ENCODE measurements at regions not wholly inside any gene's neighbourhood (a gene's known extent, or its start where the extent isn't known, plus 50 kb on each side); places are given as distances from the start of the nearest gene placed in this dataset.

- FAIRE-seq, result no peak
Measured at GRCh38 chr17:79233916-79234551, 159.4 kb downstream of the ENGASE start.

- FAIRE-seq, result no peak
Measured at GRCh38 chr17:79232957-79233356, 158.3 kb downstream of the ENGASE start.

GRCh38 chr17:79231766-79232287 is 157.2 kb downstream of the ENGASE start:
- FAIRE-seq, result no peak

DNA sequence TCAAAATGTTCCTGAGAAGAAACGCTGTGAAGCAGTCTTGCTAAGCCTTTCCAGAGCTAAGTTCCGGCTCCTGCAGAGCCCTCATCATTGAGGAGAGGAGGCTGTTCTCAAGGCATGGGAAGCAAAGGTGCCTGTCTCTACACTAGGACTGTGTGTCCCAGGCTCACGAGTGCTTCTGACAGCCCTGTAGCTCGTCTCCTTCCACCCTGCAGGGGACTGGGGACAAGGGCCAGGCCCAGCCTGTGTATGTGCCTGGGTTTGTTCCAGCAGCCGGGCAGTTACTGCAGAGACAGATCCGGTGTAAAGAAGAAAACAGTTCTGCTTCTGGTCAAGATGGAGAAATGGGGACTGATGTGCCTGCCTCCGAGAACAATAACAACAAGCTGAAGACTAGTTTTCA is 156.0 kb downstream of the ENGASE start:
- no peak for FAIRE-seq

DNA sequence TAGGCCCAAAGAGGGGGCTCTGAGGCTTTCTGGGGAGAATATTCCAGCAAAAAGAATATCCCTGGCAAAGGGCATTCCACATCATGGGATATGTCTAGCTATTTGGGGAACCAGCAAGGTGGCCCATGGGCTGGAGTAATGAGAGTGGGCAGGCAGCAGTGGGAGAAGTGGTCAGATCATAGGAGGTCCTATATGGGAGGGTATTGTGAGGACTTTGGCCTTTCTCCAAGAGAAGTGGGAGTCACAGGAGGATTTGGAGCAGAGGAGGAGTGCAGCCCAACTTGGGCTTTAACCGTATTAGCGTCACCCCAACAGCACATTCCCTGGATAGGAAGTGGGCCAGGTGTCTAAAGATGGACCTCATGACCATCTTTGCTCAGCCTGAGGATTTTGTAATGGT is 151.4 kb downstream of the ENGASE start:
- no peak for FAIRE-seq

DNA sequence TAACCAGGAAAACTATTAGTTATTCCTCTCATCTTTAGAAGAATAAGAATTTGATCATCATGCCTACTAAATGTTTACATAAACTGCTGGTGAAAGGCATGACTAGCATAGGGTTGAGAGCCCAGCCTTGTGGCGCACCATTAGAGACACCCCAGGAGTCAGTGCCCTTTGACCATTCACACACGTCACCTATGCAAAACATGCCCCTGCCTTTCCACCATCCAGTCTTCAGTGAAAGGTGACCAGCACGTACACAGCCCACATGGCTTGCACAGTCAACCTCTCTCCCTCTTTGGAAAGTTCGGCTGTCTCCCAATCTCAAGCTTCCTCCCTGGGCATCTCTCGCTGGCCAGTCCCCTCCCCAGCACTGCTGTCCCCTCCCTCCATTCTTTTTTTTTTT is 150.3 kb downstream of the ENGASE start:
- FAIRE-seq, result no peak

- no peak for FAIRE-seq
Measured at GRCh38 chr17:79224476-79224875, 149.9 kb downstream of the ENGASE start.

GRCh38 chr17:79223953-79224352 is 149.3 kb downstream of the ENGASE start:
- FAIRE-seq, result no peak

DNA sequence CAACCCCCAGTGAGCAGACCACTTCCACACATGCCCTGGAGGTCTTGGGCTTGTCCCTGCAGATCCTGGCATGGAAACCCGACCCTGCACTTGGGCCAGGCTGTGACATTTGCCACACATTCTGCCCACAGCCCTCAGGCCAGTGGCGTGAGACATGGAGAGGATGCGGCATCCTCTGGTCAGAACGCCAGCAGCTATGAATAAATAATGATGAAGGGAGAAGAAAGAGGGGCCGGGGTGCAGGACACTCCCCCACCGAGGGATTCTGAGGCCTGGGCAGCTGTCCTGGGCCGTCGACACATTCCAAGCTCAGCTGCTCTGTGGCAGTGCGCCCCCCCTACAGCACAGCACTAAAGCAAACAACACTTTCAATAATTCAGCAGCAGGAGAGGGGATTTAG is 148.8 kb downstream of the ENGASE start:
- FAIRE-seq, result no peak

- no peak for FAIRE-seq
Measured at GRCh38 chr17:79221597-79221996, 147.0 kb downstream of the ENGASE start.

GRCh38 chr17:79220713-79221291 is 146.2 kb downstream of the ENGASE start:
- FAIRE-seq, result no peak

- no peak for FAIRE-seq
Measured at GRCh38 chr17:79220201-79220712, 145.6 kb downstream of the ENGASE start.

DNA sequence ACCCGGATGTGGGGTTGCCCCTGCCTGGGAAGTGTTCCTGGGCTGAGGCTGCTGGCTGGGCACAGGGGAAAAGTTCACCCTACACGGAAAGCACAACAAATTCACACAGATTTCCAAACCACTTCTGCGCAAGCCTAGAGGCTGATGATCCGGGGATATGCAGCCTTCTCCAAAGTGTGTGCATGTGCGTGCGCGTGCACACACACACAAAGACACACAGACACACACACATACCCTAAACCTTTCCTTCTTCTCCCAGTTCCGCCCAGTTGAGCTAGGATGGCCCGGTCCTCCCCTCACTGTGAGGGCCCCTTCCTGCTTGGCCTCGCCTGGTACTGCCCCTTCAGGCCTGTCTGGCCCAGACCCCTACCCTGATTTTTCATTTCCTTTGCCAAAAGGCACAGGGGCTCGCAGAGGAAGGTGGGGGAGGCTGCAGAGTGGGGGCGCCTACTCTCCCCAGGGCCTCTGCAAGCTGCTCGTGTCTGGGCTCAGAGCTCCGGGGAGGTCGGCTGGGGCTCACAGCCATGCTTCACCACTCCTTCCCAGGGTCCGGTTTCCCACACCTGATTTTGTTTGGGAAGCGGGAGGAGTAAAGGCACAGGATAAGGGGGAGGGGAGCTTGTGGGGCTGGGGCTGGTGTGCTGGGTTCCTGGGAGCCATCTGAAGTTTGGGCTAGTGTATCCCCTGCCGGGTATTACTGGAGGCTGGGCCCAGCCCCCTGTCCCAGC is 144.7 kb downstream of the ENGASE start:
- no peak for FAIRE-seq

- FAIRE-seq, result no peak
Measured at GRCh38 chr17:79218825-79219200, 144.2 kb downstream of the ENGASE start.

DNA sequence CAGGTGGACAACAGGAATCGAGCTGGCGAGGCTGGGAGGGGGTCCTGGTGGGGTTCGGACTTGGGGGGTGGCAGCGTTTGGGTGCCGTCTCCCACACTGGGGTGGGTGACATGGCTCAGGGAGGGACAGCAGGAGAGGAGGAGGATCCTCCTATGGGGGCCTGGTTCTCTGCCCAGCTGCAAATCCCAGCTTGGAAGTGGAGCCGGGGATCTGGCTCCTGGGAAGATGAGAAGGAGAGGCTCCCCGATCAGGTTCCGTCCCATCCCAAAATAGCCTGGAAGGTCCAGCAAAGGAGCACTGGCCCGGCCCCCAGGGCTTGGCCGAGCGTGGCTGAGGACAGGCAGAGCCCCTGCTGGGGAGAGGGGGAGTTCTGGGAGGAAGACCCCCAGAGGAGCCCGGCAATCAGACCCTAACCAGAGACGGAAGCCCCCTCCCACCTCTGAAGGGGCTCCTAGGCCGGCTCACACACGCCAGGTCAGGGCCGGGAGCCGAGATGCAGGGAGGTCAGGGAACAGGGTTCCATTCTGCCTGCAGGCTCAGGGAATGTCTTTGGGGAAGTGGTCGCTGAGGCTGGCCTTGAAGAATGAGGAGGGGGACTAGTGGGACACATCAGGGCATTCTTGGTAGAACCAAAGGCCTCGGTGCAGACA is 143.7 kb downstream of the ENGASE start:
- no peak for FAIRE-seq

DNA sequence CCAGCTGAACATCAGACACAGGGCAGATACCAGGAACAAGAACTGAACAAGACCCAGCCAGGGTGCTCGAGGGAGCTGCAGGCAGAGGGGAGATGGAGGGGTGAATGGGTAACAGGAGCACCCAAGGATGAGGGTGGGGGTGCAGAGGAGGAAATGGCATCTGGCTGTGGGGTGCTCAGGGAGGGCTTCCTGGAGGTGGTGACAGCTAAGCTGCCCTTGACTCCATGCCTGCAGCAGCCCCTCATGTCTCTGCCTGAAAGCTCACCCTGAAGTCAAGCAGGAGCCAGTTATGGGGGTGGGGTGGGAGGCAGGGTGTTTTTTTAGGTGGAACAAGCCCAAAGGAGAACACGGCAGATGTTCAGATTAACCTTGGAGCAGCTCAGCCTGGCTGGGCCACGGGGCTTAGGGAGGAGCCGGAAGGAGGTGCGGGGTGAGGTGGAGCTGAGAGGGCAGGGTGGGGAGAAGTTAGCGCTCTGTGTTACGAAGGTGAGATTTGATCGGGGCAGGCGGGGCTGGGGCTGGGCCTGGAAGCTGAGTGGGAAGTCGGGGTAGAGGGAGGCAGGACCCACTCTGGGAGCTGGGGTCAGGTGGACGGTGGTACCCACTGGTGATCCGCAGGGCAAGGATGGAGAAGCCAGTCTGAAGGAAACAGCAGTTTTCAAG is 143.0 kb downstream of the ENGASE start:
- FAIRE-seq, result no peak

DNA sequence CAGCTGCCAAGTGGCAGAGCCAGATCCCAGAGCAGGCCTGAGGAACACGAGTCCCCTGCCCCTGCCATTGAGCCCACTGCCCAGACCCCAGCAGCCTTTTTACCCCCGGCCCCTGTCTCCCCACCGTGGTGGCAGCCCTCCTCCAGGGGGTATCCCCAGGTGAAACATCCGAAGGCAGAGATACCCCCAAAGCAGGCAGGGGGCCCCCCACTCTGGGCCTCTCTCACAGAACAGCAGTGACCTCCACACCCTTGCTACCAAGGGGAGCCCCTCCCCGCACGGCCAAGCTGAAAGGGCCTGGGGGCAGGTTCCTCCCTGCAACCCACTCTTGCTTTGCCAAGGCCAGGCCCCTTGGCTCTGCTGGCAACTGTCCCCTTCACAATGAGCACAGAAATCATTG is 142.2 kb downstream of the ENGASE start:
- no peak for FAIRE-seq

DNA sequence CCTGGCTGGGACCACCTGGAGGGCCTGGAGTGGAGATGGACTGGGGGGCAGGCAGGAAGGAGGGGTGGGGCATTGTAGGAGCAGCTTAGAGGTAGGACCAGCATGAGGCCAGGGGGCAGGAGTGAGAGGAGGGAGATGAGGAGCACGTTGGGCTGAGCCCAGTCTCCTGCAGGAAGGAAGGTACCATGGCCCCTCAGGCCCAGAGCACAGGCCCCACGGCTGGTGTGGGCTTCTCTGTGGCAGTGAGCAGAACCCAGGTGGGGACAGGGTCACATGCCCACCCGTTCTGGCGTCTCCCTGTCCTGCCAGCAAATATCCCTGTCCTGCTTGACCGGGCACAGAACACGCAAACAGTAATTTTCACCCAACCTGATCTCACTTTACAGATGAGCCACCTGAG is 141.8 kb downstream of the ENGASE start:
- FAIRE-seq, result no peak

- no peak for FAIRE-seq
Measured at GRCh38 chr17:79215631-79216030, 141.0 kb downstream of the ENGASE start.

DNA sequence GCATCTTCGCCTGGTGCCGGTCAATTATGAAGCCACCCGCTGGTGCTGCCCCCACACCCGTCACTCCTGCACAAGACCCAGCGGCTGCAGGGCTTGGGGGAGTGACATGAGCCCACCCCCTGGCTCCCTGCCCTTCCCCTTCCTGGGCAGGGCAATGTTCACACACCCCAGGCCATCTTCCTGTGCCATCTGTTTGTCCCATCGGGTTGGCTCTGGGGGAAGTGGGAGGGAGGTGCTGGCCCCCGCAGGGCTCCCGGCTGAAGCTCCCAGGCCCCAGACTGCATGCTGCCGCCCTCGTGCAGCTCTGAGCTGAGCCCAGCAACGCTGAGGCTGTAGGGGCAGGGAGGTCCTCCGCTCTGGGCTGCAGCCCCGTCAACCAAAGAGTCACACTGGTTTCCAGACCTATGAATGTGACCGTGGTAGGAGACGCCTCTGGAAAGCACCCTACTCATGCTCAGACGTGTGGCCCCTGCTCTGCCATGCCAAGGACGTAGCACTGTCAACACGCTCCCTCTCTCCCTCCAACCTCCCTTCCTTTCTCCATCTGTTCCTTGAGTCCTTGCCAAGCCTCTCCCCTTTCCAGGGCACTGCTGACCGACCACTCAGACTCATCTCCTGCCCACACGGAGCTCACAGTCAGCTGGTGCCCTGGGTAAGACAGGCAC is 140.4 kb downstream of the ENGASE start:
- FAIRE-seq, result no peak

- FAIRE-seq, result no peak
Measured at GRCh38 chr17:79214459-79214858, 139.8 kb downstream of the ENGASE start.

GRCh38 chr17:79213305-79213704 is 138.7 kb downstream of the ENGASE start:
- FAIRE-seq, result no peak

Data from A204.1 (cell line).